ENCODE measurements at regions not wholly inside any gene's neighbourhood (a gene's known extent, or its start where the extent isn't known, plus 50 kb on each side); places are given as distances from the start of the nearest gene placed in this dataset.

DNA sequence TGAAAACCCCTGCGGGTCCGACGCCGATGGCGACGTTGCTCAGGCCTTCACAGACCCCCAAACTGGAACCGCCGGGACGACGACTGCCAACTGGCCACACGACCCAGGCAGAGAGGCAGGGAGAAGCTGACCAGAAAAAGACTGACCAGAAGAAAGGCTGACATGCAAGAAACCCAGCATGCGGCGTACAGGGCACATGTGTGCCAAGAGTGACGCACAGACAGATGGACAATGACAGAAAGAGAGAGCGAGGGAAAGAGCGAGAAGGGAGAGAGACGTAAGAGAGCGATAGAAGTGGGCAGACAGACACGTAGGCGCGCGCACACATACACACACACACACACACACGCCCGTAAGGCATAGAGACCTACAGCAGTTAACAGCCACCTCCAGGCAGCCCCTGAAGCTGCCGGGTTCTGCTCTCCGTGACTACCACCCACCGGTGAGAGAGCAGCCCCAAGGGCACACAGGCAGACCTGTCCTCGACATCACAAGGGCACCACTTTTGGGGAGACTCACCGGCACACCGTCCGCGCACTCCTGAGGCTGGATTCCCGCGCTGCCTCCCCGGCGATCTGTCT, 67.2 kb upstream of the ZNF527 start:
- H3K9me3 ChIP-seq: peaks cover 0 to 7% of the 10 kb centered on the region in 2 donors
- no peak for DNase-seq
- no peak overlapping the region for H3K27ac ChIP-seq
- 44 to 59% (median 49%) methylated on average over 29 to 36 of the region's 36 CpGs for WGBS, 3 donors
- H3K4me3 ChIP-seq: peak overlapping the region; percentile 26
- no peaks in the 10 kb centered on the region for H3K36me3 ChIP-seq
- H3K27me3 ChIP-seq: no peaks in the 10 kb centered on the region
- no peak for TF ChIP-seq POLR2A (IDR thresholded peaks at IDR 0.05)
- TF ChIP-seq, protein P1, sequence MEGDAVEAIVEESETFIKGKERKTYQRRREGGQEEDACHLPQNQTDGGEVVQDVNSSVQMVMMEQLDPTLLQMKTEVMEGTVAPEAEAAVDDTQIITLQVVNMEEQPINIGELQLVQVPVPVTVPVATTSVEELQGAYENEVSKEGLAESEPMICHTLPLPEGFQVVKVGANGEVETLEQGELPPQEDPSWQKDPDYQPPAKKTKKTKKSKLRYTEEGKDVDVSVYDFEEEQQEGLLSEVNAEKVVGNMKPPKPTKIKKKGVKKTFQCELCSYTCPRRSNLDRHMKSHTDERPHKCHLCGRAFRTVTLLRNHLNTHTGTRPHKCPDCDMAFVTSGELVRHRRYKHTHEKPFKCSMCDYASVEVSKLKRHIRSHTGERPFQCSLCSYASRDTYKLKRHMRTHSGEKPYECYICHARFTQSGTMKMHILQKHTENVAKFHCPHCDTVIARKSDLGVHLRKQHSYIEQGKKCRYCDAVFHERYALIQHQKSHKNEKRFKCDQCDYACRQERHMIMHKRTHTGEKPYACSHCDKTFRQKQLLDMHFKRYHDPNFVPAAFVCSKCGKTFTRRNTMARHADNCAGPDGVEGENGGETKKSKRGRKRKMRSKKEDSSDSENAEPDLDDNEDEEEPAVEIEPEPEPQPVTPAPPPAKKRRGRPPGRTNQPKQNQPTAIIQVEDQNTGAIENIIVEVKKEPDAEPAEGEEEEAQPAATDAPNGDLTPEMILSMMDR (IDR thresholded peaks at IDR 0.05): no peak
- TF ChIP-seq EP300 (IDR thresholded peaks at IDR 0.05): no peak
- intact Hi-C loops (cut with DNase I): no loop called here
- H3K4me1 ChIP-seq (ENCODE audit: insufficient read depth): no peaks in the 10 kb centered on the region

DNA sequence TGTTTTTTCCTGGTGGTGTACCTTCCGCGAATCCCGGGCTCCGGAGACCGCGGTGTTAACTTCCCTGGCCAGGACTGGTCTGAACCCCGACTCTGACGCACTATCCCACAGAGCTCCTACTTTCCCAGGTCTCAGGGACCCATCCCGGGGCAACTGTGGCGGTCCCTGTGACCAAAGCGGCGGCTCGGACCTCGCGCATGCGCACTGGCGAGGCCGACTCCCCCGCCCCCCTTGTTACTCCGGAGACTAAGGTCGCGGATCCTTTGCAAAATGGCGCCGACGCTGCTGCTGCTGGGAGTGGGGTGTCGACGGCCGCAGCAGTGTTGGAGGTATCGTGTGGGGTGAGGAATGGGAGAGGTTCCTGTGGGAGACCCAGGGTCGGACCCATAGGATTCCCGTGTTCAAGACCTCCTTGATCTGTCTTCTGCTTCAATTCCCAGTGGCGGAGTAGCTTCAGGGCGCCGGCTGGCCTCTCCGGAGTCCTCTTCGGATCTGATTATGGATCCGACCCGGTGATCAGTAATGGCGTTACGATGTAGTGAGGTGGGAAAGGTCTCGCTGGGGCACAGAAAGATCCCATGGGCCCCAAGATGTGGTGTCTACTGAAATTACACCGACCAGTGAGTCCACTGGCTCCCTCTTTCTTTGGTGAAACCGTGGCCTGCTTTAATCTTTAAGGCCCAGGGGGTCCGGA, 66.6 kb upstream of the ZNF527 start:
- no peaks in the 10 kb centered on the region for H3K4me1 ChIP-seq (ENCODE audit: insufficient read depth)

DNA sequence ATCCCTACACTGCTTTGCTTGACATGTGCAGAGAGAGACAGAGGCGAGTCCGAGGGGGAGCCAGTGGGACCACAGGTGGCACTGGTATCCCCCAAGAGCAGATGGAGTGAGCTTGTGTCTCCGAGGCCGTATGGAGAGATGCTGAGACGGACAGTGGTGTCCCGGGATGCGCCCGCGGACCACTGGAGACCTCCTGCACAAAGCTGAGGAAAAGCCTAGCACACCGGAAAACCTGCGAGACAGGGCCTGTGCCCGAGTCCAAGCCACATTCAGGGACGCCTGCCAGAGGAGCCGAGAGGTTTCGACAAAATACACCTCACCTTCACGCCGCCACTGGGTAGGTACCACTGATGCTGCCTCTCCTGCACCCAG, 66.0 kb upstream of the ZNF527 start:
- Histone ChIP-seq H3K27me3 (no peaks in the 10 kb centered on the region), H3K27ac (no peak overlapping the region), H3K4me1 (ENCODE audit: insufficient read depth) (no peaks in the 10 kb centered on the region), H3K9me3 (peaks cover 0 to 7% of the 10 kb centered on the region in 2 donors), H3K4me3 (no peak overlapping the region), H3K36me3 (no peaks in the 10 kb centered on the region)
- no peak for TF ChIP-seq POLR2A (IDR thresholded peaks at IDR 0.05)
- WGBS, 3 donors: 95 to 97% (median 97%) methylated on average over 17 of the region's 17 CpGs
- intact Hi-C loops (cut with DNase I): no loop called here
- DNase-seq: no peak

More for the DNA sequence above, 66.6 kb upstream of the ZNF527 start:
- Histone ChIP-seq H3K4me3 (peak overlapping the region; percentile 26), H3K27me3 (no peaks in the 10 kb centered on the region), H3K27ac (no peak overlapping the region), H3K36me3 (no peaks in the 10 kb centered on the region), H3K9me3 (peaks cover 0 to 7% of the 10 kb centered on the region in 2 donors)
- TF ChIP-seq POLR2A (IDR thresholded peaks at IDR 0.05) (no peak), EP300 (IDR thresholded peaks at IDR 0.05) (no peak)
- TF ChIP-seq, protein P1 (IDR thresholded peaks at IDR 0.05): no peak
- WGBS, 3 donors: 29 to 44% (median 34%) methylated on average over 35 to 44 of the region's 44 CpGs
- peak in 2 of 5 donors; percentile 50 to 57 for DNase-seq
- intact Hi-C loops (cut with DNase I): no loop called here

DNA sequence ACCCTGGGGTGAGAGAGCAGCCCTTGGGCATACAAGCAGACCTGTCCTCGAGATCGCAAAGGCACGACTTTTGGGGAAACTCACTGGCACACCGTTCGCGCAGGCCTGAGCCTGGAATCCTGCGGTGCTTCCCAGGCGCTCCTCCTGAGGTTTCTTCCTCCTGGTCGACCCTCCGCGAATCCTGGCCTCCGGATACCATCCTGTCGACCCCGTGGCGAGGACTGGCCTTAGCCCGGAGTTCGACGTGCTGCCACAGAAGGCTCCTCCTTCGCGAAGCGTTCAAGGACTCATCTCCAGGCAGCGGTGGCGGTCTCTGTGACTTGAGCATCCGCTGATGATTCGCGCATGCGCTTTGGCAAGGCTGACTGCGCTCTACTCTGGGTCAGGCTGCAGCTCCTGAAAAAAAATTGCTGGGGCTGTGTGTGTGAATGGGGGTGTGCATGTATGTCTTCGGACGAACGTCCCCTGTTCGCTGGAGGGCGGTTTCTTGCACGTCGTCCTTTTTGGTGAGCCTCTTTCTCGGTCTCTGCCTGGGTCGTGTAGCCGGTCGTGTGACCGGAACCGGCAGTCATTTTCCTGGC, 64.4 kb upstream of the ZNF527 start:
- H3K9me3 ChIP-seq: peaks cover 0 to 7% of the 10 kb centered on the region in 2 donors
- intact Hi-C loops (cut with DNase I): no loop called here
- WGBS, 3 donors: 89 to 92% (median 91%) methylated on average over 41 of the region's 41 CpGs
- no peaks in the 10 kb centered on the region for H3K27me3 ChIP-seq
- H3K4me3 ChIP-seq: no peak overlapping the region
- TF ChIP-seq POLR2A (IDR thresholded peaks at IDR 0.05) (no peak), EP300 (IDR thresholded peaks at IDR 0.05) (no peak)
- TF ChIP-seq, protein P1 (IDR thresholded peaks at IDR 0.05): no peak
- H3K4me1 ChIP-seq (ENCODE audit: insufficient read depth): no peaks in the 10 kb centered on the region
- no peaks in the 10 kb centered on the region for H3K36me3 ChIP-seq
- no peak overlapping the region for H3K27ac ChIP-seq
- DNase-seq: no peak

All from ovary (tissue), 7 donors.